B cell (primary cell): ENCODE measurements at regions not wholly inside any gene's neighbourhood (a gene's known extent, or its start where the extent isn't known, plus 50 kb on each side); places are given as distances from the start of the nearest gene placed in this dataset.

Experiments
- ATAC-seq: fragments of 200-7000 bp; cut with Tn5 transposase; one replicate; pipeline ENCODE4 v1.10.0; 2021; ENCODE audit warnings: low read depth, mild to moderate bottlenecking, moderate number of reproducible peaks, moderate library complexity
- CTCF ChIA-PET: fragments of 350-600 bp; sonication (Branson Sonifier 250); formaldehyde crosslinking; loops from one replicate; lab custom pipeline; 2021; ENCODE audit warnings: antibody characterized with exemption, inconsistent platforms; lab: Charles Lee
- POLR2A ChIA-PET: fragments of 350-600 bp; sonication (Branson Sonifier 250); formaldehyde crosslinking; loops from one replicate; lab custom pipeline; 2021; ENCODE audit warnings: antibody characterized with exemption; lab: Charles Lee
- DNase-seq: peaks from one replicate; pipeline ENCODE4 v3.0.0; 2013
- H2AFZ ChIP-seq: 2 replicates; pipeline ENCODE4 v1.6.1; 2012; ENCODE audit warnings: mild to moderate bottlenecking, low read depth, low read length; ENCODE audit not compliant: insufficient read depth, poor library complexity, severe bottlenecking
- H3K27ac ChIP-seq, 2 donors: 1 replicate in 1 of 2; 2 replicates in 1 of 2; pipeline ENCODE4 v1.5.1; 2012 to 2013; ENCODE audit warnings: low read length in 2 of 2, mild to moderate bottlenecking in 2 of 2, moderate library complexity in 1 of 2
- H3K27me3 ChIP-seq, 4 experiments: fragments of 200-600 bp in 1 of 4; sonication (generic) in 1 of 4; replicated peaks in 1 of 4; 1 replicate in 2 of 4; 2 replicates in 2 of 4; pipeline versions ENCODE4 v1.6.1 to v1.7.0; 2013 to 2016; ENCODE audit warnings: low read length in 3 of 4, mild to moderate bottlenecking in 2 of 4, mixed read lengths in 1 of 4, moderate library complexity in 1 of 4; ENCODE audit not compliant: insufficient read depth in 4 of 4, control insufficient read depth in 3 of 4; ENCODE audit errors: control extremely low read depth in 1 of 4
- H3K36me3 ChIP-seq, 2 experiments: replicated peaks in 1 of 2; 1 replicate in 1 of 2; 2 replicates in 1 of 2; pipeline versions ENCODE4 v1.6.1 to v1.7.1; 2013; ENCODE audit warnings: low read length in 1 of 2; ENCODE audit not compliant: insufficient read depth in 2 of 2, control insufficient read depth in 1 of 2; ENCODE audit errors: control extremely low read depth in 1 of 2, extremely low read depth in 1 of 2
- H3K4me1 ChIP-seq, 2 donors: fragments of 200-600 bp in 1 of 2; sonication (generic) in 1 of 2; 1 replicate in 1 of 2; 2 replicates in 1 of 2; pipeline versions ENCODE4 v1.5.1 to v1.6.1; 2013 to 2017; ENCODE audit warnings: low read length in 2 of 2; ENCODE audit not compliant: control insufficient read depth in 2 of 2, insufficient read depth in 2 of 2
- H3K4me2 ChIP-seq: replicated peaks from 2 replicates; pipeline ENCODE3; 2012; ENCODE audit warnings: mild to moderate bottlenecking, low read depth, low read length; ENCODE audit not compliant: poor library complexity, severe bottlenecking
- H3K4me3 ChIP-seq, 5 experiments: fragments of 200-600 bp in 1 of 5; sonication (generic) in 1 of 5; 1 replicate in 3 of 5; 2 replicates in 2 of 5; pipeline versions ENCODE4 v1.5.1 to v1.7.0; 2011 to 2016; ENCODE audit warnings: low read length in 4 of 5, mild to moderate bottlenecking in 4 of 5, low read depth in 2 of 5, control low read depth in 1 of 5, moderate library complexity in 1 of 5; ENCODE audit not compliant: insufficient read depth in 1 of 5; ENCODE audit errors: control extremely low read depth in 1 of 5, extremely low read depth in 1 of 5
- H3K79me2 ChIP-seq: fragments of 200-600 bp; sonication (generic); one replicate; pipeline ENCODE4 v1.6.0; 2016; ENCODE audit warnings: low read length; ENCODE audit not compliant: control insufficient read depth, insufficient read depth
- H3K9ac ChIP-seq: fragments of 200-600 bp; sonication (generic); 2 replicates; pipeline ENCODE4 v1.6.1; 2017; ENCODE audit warnings: mild to moderate bottlenecking, low read length, moderate library complexity
- H3K9me3 ChIP-seq, 3 donors: one replicate each; pipeline versions ENCODE4 v1.6.1 to v1.7.1; 2013; ENCODE audit warnings: low read length in 2 of 3; ENCODE audit not compliant: control insufficient read depth in 2 of 3, insufficient read depth in 1 of 3; ENCODE audit errors: control extremely low read depth in 1 of 3
- H4K20me1 ChIP-seq: 2 replicates; pipeline ENCODE4 v1.6.0; 2012; ENCODE audit warnings: mild to moderate bottlenecking, low read length; ENCODE audit not compliant: insufficient read depth, control insufficient read depth, poor library complexity, severe bottlenecking
- H3K27ac Mint-ChIP-seq: one replicate; pipeline ENCODE4 v1.8.0; 2021; ENCODE audit warnings: mixed read lengths
- H3K27me3 Mint-ChIP-seq: one replicate; pipeline ENCODE4 v1.8.0; 2021; ENCODE audit warnings: mixed read lengths
- H3K4me1 Mint-ChIP-seq: one replicate; pipeline ENCODE4 v1.8.0; 2021; ENCODE audit warnings: mixed read lengths
- H3K4me3 Mint-ChIP-seq: one replicate; pipeline ENCODE4 v1.8.0; 2021; ENCODE audit warnings: mixed read lengths
- H3K9me3 Mint-ChIP-seq: one replicate; pipeline ENCODE4 v1.8.0; 2022; ENCODE audit warnings: mixed read lengths; ENCODE audit not compliant: insufficient read depth
- EZH2 ChIP-seq: IDR thresholded peaks from 2 replicates; pipeline ENCODE4 v1.6.1; 2012; ENCODE audit warnings: borderline replicate concordance, low read depth, mild to moderate bottlenecking, moderate library complexity, low read length; ENCODE audit not compliant: insufficient read depth, poor library complexity, severe bottlenecking
- WGBS: methylation state at CpG from one replicate; pipeline ENCODE4 v1.1.5; 2013; ENCODE audit warnings: missing lambda C conversion rate; ENCODE audit not compliant: insufficient coverage; 5-methylcytosine and 5-hydroxymethylcytosine counted together
- intact Hi-C: fragments of 100-400 bp; cut with micrococcal nuclease; formaldehyde crosslinking; loops from one replicate; pipeline ENCODE4 v1.10.0; 2022
- TF ChIP-seq, protein P1 (sequence below): fragments of 200-600 bp; IDR thresholded peaks from one replicate; pipeline ENCODE4 v1.8.0; 2022; ENCODE audit warnings: antibody characterized with exemption, mild to moderate bottlenecking

DNA sequence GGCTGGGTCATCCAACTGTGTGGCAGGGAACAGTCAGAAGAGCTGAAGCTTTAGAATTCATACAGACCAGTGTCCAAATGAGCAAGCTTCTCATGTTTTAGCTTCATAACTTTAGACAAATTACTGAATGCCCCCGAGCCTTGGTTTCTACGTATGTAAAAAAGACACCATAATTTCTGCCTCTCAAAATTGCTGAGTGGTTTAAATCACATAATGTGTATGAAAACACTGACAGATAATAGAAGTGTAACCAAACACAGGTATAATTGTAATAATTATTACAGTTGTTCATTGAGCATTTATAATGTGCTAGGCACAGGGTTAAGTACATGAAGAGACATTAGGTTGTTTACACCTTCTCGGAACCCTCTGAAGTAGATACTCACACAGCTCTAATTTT lies 207.2 kb downstream of the IGSF11 start:
- DNase-seq (no peak), ATAC-seq (no peak)
- H3K27me3 ChIP-seq, result peaks cover 0 to 4% (median 0%) of the 10 kb centered on the region in 4 experiments
- TF ChIP-seq EZH2, result no peak
- TF ChIP-seq, protein P1, sequence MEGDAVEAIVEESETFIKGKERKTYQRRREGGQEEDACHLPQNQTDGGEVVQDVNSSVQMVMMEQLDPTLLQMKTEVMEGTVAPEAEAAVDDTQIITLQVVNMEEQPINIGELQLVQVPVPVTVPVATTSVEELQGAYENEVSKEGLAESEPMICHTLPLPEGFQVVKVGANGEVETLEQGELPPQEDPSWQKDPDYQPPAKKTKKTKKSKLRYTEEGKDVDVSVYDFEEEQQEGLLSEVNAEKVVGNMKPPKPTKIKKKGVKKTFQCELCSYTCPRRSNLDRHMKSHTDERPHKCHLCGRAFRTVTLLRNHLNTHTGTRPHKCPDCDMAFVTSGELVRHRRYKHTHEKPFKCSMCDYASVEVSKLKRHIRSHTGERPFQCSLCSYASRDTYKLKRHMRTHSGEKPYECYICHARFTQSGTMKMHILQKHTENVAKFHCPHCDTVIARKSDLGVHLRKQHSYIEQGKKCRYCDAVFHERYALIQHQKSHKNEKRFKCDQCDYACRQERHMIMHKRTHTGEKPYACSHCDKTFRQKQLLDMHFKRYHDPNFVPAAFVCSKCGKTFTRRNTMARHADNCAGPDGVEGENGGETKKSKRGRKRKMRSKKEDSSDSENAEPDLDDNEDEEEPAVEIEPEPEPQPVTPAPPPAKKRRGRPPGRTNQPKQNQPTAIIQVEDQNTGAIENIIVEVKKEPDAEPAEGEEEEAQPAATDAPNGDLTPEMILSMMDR, result no peak
- no peaks in the 10 kb centered on the region for H3K9me3 Mint-ChIP-seq
- no peak overlapping the region for H3K27ac Mint-ChIP-seq
- H3K27ac ChIP-seq, result no peak overlapping the region
- no peaks in the 10 kb centered on the region for H3K79me2 ChIP-seq
- H3K4me3 ChIP-seq, result no peak overlapping the region
- WGBS, result no CpG with 5 or more reads among the region's 3 CpGs
- no peak overlapping the region for H3K4me2 ChIP-seq
- no peak overlapping the region for H3K4me3 Mint-ChIP-seq
- H4K20me1 ChIP-seq, result no peaks in the 10 kb centered on the region
- intact Hi-C loops, result no loop called here
- CTCF ChIA-PET, result interaction anchor here (0.9 kb wide), 1 partner anchor 9 kb away, joined by 3 read pairs; no protein-coding TSS in a partner anchor
- peaks cover 11% of the 10 kb centered on the region for H3K27me3 Mint-ChIP-seq
- H3K4me1 Mint-ChIP-seq, result no peaks in the 10 kb centered on the region
- POLR2A ChIA-PET, result no interaction called here
- no peak overlapping the region for H2AFZ ChIP-seq
- H3K9me3 ChIP-seq, result peaks cover 0 to 3% (median 0%) of the 10 kb centered on the region in 3 donors
- H3K36me3 ChIP-seq, result no peaks in the 10 kb centered on the region
- no peaks in the 10 kb centered on the region for H3K4me1 ChIP-seq
- no peak overlapping the region for H3K9ac ChIP-seq

DNA sequence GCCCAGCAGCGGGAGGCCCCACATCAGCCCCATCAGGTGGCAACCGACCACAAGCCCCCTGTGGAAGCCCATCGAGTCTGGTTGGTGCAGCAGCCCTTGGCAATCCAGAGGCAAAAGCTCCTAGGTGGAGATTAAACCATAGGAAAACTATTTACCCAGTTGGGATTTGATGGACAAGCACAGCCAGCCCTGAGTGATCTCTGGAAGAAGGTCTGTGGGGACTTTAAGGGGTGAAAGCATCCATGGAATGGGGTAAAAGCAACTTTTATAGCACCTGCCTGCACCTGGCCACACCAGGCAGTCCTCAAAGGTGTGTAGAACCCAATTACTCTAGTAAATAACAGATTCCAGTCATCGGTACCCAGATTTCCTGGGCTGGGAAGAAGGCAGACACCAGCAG lies 206.3 kb downstream of the IGSF11 start:
- Mint-ChIP-seq H3K27ac (no peak overlapping the region), H3K4me1 (no peaks in the 10 kb centered on the region), H3K27me3 (peaks cover 11% of the 10 kb centered on the region), H3K9me3 (no peaks in the 10 kb centered on the region), H3K4me3 (no peak overlapping the region)
- CTCF ChIA-PET, result no interaction called here
- WGBS, result 100% methylated on average over 3 of the region's 4 CpGs
- POLR2A ChIA-PET, result no interaction called here
- H3K27ac ChIP-seq, result no peak overlapping the region
- TF ChIP-seq, protein P1, result no peak
- no peaks in the 10 kb centered on the region for H3K36me3 ChIP-seq
- H3K9ac ChIP-seq, result no peak overlapping the region
- H3K79me2 ChIP-seq, result no peaks in the 10 kb centered on the region
- DNase-seq (no peak), ATAC-seq (no peak)
- no peak overlapping the region for H3K4me3 ChIP-seq
- H3K4me1 ChIP-seq, result no peaks in the 10 kb centered on the region
- no peak overlapping the region for H2AFZ ChIP-seq
- H3K9me3 ChIP-seq, result peaks cover 0 to 3% (median 0%) of the 10 kb centered on the region in 3 donors
- intact Hi-C loops, result no loop called here
- no peak overlapping the region for H3K4me2 ChIP-seq
- no peaks in the 10 kb centered on the region for H4K20me1 ChIP-seq
- H3K27me3 ChIP-seq, result peaks cover 0 to 4% (median 0%) of the 10 kb centered on the region in 4 experiments
